ENCODE measurements at regions not wholly inside any gene's neighbourhood (a gene's known extent, or its start where the extent isn't known, plus 50 kb on each side); places are given as distances from the start of the nearest gene placed in this dataset.

DNA sequence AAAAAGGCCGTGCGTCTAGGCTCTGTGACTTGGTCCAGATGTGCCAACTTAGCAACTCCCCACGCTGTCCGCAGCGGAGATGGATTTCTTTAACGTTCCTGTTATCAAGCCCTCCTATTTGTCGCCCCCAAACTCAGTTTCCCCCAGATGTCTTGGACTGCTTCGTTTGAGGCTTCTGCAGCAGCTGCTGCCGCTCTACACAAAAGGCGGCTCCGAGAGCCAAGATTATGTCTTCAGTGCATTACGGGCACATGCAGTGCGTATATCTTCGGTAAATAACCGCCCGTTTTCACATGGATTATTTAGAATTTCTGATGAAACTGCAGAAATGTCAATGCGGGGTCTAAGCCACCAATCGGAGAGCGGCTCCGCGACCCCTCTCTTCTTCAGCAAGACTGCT, 240.6 kb upstream of the ZFHX3 start:
- Histone ChIP-seq H3K4me1 (no peaks in the 10 kb centered on the region), H3K4me3 (no peak overlapping the region), H3K27me3 (no peaks in the 10 kb centered on the region), H3K9me3 (no peaks in the 10 kb centered on the region), H3K27ac (no peak overlapping the region), H3K36me3 (no peaks in the 10 kb centered on the region)
- no peak for TF ChIP-seq POLR2A (IDR thresholded peaks at IDR 0.05)
- TF ChIP-seq, protein P1, sequence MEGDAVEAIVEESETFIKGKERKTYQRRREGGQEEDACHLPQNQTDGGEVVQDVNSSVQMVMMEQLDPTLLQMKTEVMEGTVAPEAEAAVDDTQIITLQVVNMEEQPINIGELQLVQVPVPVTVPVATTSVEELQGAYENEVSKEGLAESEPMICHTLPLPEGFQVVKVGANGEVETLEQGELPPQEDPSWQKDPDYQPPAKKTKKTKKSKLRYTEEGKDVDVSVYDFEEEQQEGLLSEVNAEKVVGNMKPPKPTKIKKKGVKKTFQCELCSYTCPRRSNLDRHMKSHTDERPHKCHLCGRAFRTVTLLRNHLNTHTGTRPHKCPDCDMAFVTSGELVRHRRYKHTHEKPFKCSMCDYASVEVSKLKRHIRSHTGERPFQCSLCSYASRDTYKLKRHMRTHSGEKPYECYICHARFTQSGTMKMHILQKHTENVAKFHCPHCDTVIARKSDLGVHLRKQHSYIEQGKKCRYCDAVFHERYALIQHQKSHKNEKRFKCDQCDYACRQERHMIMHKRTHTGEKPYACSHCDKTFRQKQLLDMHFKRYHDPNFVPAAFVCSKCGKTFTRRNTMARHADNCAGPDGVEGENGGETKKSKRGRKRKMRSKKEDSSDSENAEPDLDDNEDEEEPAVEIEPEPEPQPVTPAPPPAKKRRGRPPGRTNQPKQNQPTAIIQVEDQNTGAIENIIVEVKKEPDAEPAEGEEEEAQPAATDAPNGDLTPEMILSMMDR (IDR thresholded peaks at IDR 0.05) = no peak
- DNase-seq = no peak

DNA sequence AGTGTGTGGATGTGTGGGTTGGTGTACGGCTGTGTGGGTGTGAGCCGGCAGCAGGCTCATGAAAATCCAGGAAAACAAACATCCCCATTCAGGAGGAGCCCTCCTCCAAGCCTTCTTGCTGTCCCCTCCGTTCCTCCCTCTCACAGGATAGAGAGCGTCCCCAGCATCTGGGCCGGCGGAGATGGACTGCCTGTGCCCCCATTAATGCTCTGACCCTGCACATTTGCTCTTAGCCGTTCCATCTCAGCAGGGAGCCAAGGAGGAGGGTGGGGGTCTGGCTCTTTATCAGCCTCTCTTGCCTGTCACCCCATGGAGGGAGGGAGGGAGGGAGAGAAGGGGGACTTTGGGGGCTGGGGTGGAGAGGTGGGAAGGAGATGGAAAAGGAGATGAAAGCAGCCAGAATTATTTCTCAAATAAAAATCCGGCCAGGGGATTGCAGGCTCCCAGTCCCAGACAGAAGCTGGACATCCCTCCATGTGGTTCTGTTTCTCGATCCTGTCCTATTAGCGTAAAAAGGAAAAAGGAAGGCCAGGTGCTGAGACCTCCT, 240.0 kb upstream of the ZFHX3 start:
- TF ChIP-seq POLR2A (IDR thresholded peaks at IDR 0.05) = no peak
- TF ChIP-seq, protein P1 (IDR thresholded peaks at IDR 0.05) = no peak
- DNase-seq = no peak
- no peaks in the 10 kb centered on the region for H3K27me3 ChIP-seq
- H3K4me3 ChIP-seq = no peak overlapping the region
- H3K9me3 ChIP-seq = no peaks in the 10 kb centered on the region
- H3K27ac ChIP-seq = no peak overlapping the region
- H3K36me3 ChIP-seq = no peaks in the 10 kb centered on the region
- no peaks in the 10 kb centered on the region for H3K4me1 ChIP-seq

DNA sequence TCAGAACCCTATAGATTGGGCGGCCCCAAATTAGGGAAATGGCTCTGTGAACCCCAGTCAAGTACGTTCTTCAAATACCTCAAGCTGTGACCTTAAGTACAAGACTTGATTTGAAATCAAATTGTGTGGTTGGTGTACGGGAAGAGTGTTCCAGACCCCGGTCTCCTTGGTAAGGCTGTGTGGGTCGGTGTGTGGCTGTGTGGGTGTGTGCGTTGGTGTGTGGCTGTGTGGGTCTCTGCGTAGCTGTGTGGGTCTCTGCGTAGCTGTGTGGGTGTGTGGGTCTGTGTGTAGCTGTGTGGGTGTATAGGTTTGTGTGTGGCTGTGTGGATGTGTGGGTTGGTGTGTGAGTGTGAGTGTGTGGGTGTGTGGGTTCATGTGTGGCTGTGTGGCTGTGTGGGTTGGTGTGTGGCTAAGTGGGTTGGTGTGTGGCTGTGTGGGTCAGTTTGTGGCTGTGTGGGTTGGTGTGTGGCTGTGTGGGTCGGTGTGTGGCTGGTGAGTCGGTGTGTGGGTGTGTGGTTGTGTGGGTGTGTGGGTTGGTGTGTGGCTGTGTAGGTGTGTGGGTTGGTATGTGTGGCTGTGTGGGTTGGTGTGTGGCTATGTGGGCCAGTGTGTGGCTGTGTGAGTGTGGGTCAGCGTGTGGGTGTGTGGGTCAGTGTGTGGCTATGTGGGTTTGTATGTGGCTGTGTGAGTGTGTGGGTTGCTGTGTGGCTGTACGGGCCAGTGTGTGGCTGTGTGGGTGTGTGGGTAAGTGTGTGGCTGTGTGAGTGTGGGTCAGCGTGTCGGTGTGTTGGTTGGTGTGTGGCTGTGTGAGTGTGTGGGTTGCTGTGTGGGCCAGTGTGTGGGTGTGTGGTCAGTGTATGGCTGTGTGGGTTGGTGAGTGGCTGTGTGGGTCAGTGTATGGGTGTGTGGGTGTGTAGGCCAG, 238.7 kb upstream of the ZFHX3 start:
- no peak for TF ChIP-seq POLR2A (IDR thresholded peaks at IDR 0.05)
- TF ChIP-seq, protein P1 (IDR thresholded peaks at IDR 0.05) = no peak
- no peak for DNase-seq
- no peak overlapping the region for H3K27ac ChIP-seq
- H3K36me3 ChIP-seq = no peaks in the 10 kb centered on the region
- no peak overlapping the region for H3K4me3 ChIP-seq
- H3K4me1 ChIP-seq = no peaks in the 10 kb centered on the region
- no peaks in the 10 kb centered on the region for H3K27me3 ChIP-seq
- no peaks in the 10 kb centered on the region for H3K9me3 ChIP-seq

DNA sequence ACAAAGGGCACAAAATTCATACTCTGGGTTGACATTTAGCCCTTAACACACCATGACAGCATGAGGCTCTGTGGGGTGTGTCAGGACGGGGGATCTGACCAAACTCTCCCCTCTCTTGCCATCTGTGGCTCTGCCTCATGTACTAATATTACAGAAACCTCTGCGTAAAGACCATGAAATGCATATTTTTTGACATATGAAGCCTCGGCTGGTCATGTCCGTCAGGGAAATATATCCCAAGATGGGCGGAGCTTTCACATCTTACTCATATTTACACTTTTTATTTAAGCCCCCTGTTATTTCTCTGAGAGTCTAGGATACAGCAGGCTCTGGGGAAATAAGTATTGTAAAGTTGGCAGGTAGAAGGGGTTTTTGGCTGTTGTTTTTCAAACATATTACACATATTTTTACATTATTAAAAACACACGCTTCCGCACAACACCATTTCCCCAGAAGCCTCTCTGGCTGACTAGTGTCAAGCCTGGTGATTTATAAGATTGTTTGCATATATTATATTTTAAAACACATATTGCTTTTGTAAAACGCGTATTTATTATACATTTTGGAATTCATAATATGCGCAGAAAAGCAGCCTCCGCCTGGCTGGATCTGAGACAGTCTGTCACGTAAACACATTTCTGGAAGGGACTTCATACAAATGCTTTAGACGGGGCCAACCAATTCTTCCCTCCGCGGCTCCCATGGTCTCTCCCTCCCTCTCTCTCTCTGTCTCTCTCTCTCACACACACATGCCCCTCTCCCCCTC, 237.7 kb upstream of the ZFHX3 start:
- Histone ChIP-seq H3K4me1 (no peaks in the 10 kb centered on the region), H3K27me3 (no peaks in the 10 kb centered on the region), H3K36me3 (no peaks in the 10 kb centered on the region), H3K4me3 (no peak overlapping the region), H3K9me3 (no peaks in the 10 kb centered on the region), H3K27ac (no peak overlapping the region)
- TF ChIP-seq, protein P1 (IDR thresholded peaks at IDR 0.05) = no peak
- no peak for TF ChIP-seq POLR2A (IDR thresholded peaks at IDR 0.05)
- no peak for DNase-seq

DNA sequence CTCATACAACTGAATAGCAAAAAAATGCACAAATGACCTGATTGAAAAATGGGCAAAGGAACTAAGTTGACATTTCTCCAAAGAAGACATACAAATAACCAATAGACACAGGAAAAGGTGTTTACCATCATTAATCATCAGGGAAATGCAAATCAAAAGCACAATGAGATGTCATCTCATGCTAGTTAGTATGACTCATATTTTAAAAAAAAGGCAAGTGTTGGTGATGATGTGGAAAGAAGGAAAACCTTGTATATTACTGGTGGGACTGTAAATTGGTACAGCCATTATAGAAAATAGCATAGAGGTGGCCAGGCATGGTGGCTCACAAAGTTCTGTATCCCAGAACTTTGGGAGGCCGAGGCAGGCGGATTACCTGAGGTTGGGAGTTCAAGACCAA, 232.5 kb upstream of the ZFHX3 start:
- no peak overlapping the region for H3K4me3 ChIP-seq
- DNase-seq = no peak
- no peak for TF ChIP-seq POLR2A (IDR thresholded peaks at IDR 0.05)
- TF ChIP-seq, protein P1 (IDR thresholded peaks at IDR 0.05) = no peak
- no peak overlapping the region for H3K27ac ChIP-seq
- H3K9me3 ChIP-seq = no peaks in the 10 kb centered on the region
- no peaks in the 10 kb centered on the region for H3K36me3 ChIP-seq
- H3K4me1 ChIP-seq = no peaks in the 10 kb centered on the region
- no peaks in the 10 kb centered on the region for H3K27me3 ChIP-seq
